GM06990 (cell line): ENCODE measurements at regions not wholly inside any gene's neighbourhood (a gene's known extent, or its start where the extent isn't known, plus 50 kb on each side); places are given as distances from the start of the nearest gene placed in this dataset.
A peak's percentile ranks its signal among the peaks of the same experiment; 100 is the strongest.

Experiments used
- DNase-seq: peaks from one replicate; pipeline ENCODE4 v3.0.0-alpha.2; 2011; ENCODE audit not compliant: insufficient read length; ENCODE audit errors: extremely low read depth
- H3K27me3 ChIP-seq: replicated peaks from 2 replicates; pipeline ENCODE4 v1.6.0; 2011; ENCODE audit warnings: low read length; ENCODE audit not compliant: control insufficient read depth, insufficient read depth
- H3K36me3 ChIP-seq: 2 replicates; pipeline ENCODE4 v1.5.1; 2011; ENCODE audit warnings: low read length; ENCODE audit not compliant: control insufficient read depth, insufficient read depth
- H3K4me3 ChIP-seq: replicated peaks from 2 replicates; pipeline ENCODE4 v1.5.1; 2011; ENCODE audit warnings: low read depth, mild to moderate bottlenecking, control low read depth, low read length
- CTCF ChIP-seq: IDR thresholded peaks from 2 replicates; pipeline ENCODE4 v1.5.1; 2011; ENCODE audit warnings: low read length, control low read depth, mild to moderate bottlenecking, inconsistent platforms; ENCODE audit not compliant: insufficient read depth, poor library complexity, severe bottlenecking

- Histone ChIP-seq H3K27me3 (no peaks in the 10 kb centered on the region), H3K36me3 (no peaks in the 10 kb centered on the region), H3K4me3 (peak overlapping the region; percentile 46; the same call in 1 of the 2 replicates)
- TF ChIP-seq CTCF = peak; percentile 84
- no peak for DNase-seq
These were observed 188.6 kb upstream of the PSMD7 start for GRCh38 chr16:74107795-74108610.

GRCh38 chr16:74104022-74104421 is 192.6 kb upstream of the PSMD7 start:
- DNase-seq = no peak
- Histone ChIP-seq H3K4me3 (no peak overlapping the region), H3K36me3 (no peaks in the 10 kb centered on the region), H3K27me3 (no peaks in the 10 kb centered on the region)
- TF ChIP-seq CTCF = peak; percentile 9

- H3K36me3 ChIP-seq = no peaks in the 10 kb centered on the region
- no peak for TF ChIP-seq CTCF
- no peak overlapping the region for H3K4me3 ChIP-seq
- no peaks in the 10 kb centered on the region for H3K27me3 ChIP-seq
- no peak for DNase-seq
These were observed 195.1 kb upstream of the PSMD7 start for GRCh38 chr16:74101379-74102137.

- Histone ChIP-seq H3K4me3 (no peak overlapping the region), H3K27me3 (no peaks in the 10 kb centered on the region), H3K36me3 (no peaks in the 10 kb centered on the region)
- no peak for DNase-seq
- no peak for TF ChIP-seq CTCF
These were observed 196.0 kb upstream of the PSMD7 start for GRCh38 chr16:74100395-74101326.

- DNase-seq = no peak
- H3K4me3 ChIP-seq = no peak overlapping the region
- H3K27me3 ChIP-seq = no peaks in the 10 kb centered on the region
- no peaks in the 10 kb centered on the region for H3K36me3 ChIP-seq
- no peak for TF ChIP-seq CTCF
These were observed 197.1 kb upstream of the PSMD7 start for GRCh38 chr16:74099530-74099929.
